OCI-LY7 (cell line): ENCODE measurements at regions not wholly inside any gene's neighbourhood (a gene's known extent, or its start where the extent isn't known, plus 50 kb on each side); places are given as distances from the start of the nearest gene placed in this dataset.

Source experiments
- BruUV-seq: library from RNA; stranded (reverse); fragments of 400-500 nt; replicated peaks from 2 replicates; lab custom pipeline; 2021; lab: Mats Ljungman, UMichigan
- CTCF ChIA-PET: fragments of 300-600 bp; sonication (Branson Sonifier 250); formaldehyde crosslinking; loops from one replicate; lab custom pipeline; 2022; ENCODE audit warnings: antibody characterized with exemption; ENCODE audit not compliant: unreplicated experiment; lab: Charles Lee
- POLR2A ChIA-PET: fragments of 300-600 bp; sonication (Branson Sonifier 250); formaldehyde crosslinking; loops from one replicate; lab custom pipeline; 2022; ENCODE audit warnings: antibody characterized with exemption; lab: Charles Lee
- DNase-seq: peaks from one replicate; pipeline ENCODE4 v3.0.0-alpha.2; 2015; ENCODE audit warnings: low spot score
- H2AFZ ChIP-seq: fragments of 200-600 bp; sonication (generic), shearing (Covaris generic); 2 replicates; pipeline ENCODE4 v1.6.1; 2014; ENCODE audit warnings: mild to moderate bottlenecking, antibody characterized with exemption, low read length, moderate library complexity
- H3K27ac ChIP-seq: fragments of 200-600 bp; sonication (generic); 2 replicates; pipeline ENCODE4 v1.5.1; 2014; ENCODE audit warnings: mixed run types, low read depth, mild to moderate bottlenecking, moderate library complexity, low read length, inconsistent platforms; ENCODE audit not compliant: poor library complexity, severe bottlenecking
- H3K36me3 ChIP-seq: fragments of 200-600 bp; sonication (generic); 2 replicates; pipeline ENCODE4 v1.6.1; 2014; ENCODE audit warnings: mild to moderate bottlenecking, antibody characterized with exemption, low read length, moderate library complexity, mixed read lengths; ENCODE audit not compliant: insufficient read depth
- H3K4me1 ChIP-seq: fragments of 200-600 bp; sonication (generic); 2 replicates; pipeline ENCODE4 v1.5.1; 2014; ENCODE audit warnings: mild to moderate bottlenecking, low read length; ENCODE audit not compliant: insufficient read depth, poor library complexity, severe bottlenecking
- H3K4me2 ChIP-seq: fragments of 200-600 bp; sonication (generic); 2 replicates; pipeline ENCODE4 v1.6.1; 2014; ENCODE audit warnings: mild to moderate bottlenecking, low read length
- H3K4me3 ChIP-seq: fragments of 200-600 bp; sonication (generic); 2 replicates; pipeline ENCODE4 v1.5.1; 2014; ENCODE audit warnings: mild to moderate bottlenecking, low read depth, low read length; ENCODE audit not compliant: poor library complexity, severe bottlenecking
- H3K79me2 ChIP-seq: fragments of 200-600 bp; sonication (generic); 2 replicates; pipeline ENCODE4 v1.6.1; 2016; ENCODE audit warnings: low read depth, mild to moderate bottlenecking, low read length, moderate library complexity, mixed read lengths; ENCODE audit not compliant: insufficient read depth
- H3K9me2 ChIP-seq: fragments of 200-600 bp; sonication (generic); 2 replicates; pipeline ENCODE4 v1.6.1; 2016; ENCODE audit warnings: mild to moderate bottlenecking, low read length, mixed read lengths; ENCODE audit not compliant: insufficient read depth
- H3K9me3 ChIP-seq: fragments of 200-600 bp; sonication (generic); 2 replicates; pipeline ENCODE4 v1.6.1; 2014; ENCODE audit warnings: mild to moderate bottlenecking, mixed run types, low read length, mixed read lengths
- H4K20me1 ChIP-seq: fragments of 200-600 bp; sonication (generic); 2 replicates; pipeline ENCODE4 v1.6.1; 2014; ENCODE audit warnings: mild to moderate bottlenecking, antibody characterized with exemption, low read length, moderate library complexity, mixed read lengths; ENCODE audit not compliant: insufficient read depth
- EZH2phosphoT487 ChIP-seq: fragments of 200-600 bp; sonication (generic); IDR thresholded peaks from 2 replicates; pipeline ENCODE4 v1.6.1; 2018; ENCODE audit warnings: low read depth, borderline replicate concordance, mild to moderate bottlenecking, mixed run types, antibody characterized with exemption, low read length, moderate library complexity, mixed read lengths
- intact Hi-C: fragments of 100-400 bp; cut with micrococcal nuclease; formaldehyde crosslinking; loops from one replicate; pipeline ENCODE4 v1.10.0; 2022; ENCODE audit not compliant: unreplicated experiment
- TF ChIP-seq, protein P1 (sequence below): fragments of 200-600 bp; sonication (generic); conservative IDR thresholded peaks from 2 replicates; pipeline ENCODE4 v1.5.1; 2014; ENCODE audit warnings: mild to moderate bottlenecking, antibody characterized with exemption, low read length, moderate library complexity, mixed read lengths

GRCh38 chr10:44628921-44629320, 244.0 kb upstream of the CXCL12 start:
- DNase-seq = no peak
- no peak overlapping the region for H3K27ac ChIP-seq
- no peaks in the 10 kb centered on the region for H3K4me1 ChIP-seq
- BruUV-seq = no TSS peak
- H3K9me3 ChIP-seq = no peaks in the 10 kb centered on the region
- no peak overlapping the region for H3K4me2 ChIP-seq
- no peaks in the 10 kb centered on the region for H3K9me2 ChIP-seq
- no peak overlapping the region for H2AFZ ChIP-seq
- no peaks in the 10 kb centered on the region for H4K20me1 ChIP-seq
- no peaks in the 10 kb centered on the region for H3K79me2 ChIP-seq
- intact Hi-C loops = no loop called here
- no peak overlapping the region for H3K4me3 ChIP-seq
- ChIA-PET POLR2A (interaction anchor here (0.7 kb wide), 1 partner anchor 499 kb away, joined by 4 read pairs; no protein-coding TSS in a partner anchor), CTCF (no interaction called here)
- no peaks in the 10 kb centered on the region for H3K36me3 ChIP-seq
- TF ChIP-seq EZH2phosphoT487 = no peak
- TF ChIP-seq, protein P1, sequence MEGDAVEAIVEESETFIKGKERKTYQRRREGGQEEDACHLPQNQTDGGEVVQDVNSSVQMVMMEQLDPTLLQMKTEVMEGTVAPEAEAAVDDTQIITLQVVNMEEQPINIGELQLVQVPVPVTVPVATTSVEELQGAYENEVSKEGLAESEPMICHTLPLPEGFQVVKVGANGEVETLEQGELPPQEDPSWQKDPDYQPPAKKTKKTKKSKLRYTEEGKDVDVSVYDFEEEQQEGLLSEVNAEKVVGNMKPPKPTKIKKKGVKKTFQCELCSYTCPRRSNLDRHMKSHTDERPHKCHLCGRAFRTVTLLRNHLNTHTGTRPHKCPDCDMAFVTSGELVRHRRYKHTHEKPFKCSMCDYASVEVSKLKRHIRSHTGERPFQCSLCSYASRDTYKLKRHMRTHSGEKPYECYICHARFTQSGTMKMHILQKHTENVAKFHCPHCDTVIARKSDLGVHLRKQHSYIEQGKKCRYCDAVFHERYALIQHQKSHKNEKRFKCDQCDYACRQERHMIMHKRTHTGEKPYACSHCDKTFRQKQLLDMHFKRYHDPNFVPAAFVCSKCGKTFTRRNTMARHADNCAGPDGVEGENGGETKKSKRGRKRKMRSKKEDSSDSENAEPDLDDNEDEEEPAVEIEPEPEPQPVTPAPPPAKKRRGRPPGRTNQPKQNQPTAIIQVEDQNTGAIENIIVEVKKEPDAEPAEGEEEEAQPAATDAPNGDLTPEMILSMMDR = no peak

DNA sequence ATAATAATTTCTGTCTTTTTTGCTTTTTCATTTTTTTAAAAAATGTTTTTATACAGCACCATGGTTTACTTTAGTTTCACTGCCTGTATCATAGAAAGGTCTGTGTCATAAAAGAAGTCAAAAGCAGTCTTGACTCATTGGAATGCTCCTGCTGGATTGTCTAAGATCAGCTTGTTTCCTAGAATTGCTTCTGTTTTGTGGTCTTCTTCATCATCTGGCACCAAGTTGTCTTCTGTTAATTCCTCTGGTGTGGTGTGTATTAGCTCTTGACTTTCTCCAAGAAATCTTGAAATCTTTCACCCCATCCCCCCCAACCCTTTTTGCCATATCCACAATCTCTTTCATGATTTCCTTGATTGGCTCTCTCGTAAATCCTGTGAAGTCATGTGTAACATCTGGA, 250.3 kb upstream of the CXCL12 start:
- DNase-seq = no peak
- BruUV-seq = no TSS peak
- H3K36me3 ChIP-seq = no peaks in the 10 kb centered on the region
- H3K9me2 ChIP-seq = no peaks in the 10 kb centered on the region
- H3K79me2 ChIP-seq = no peaks in the 10 kb centered on the region
- ChIA-PET POLR2A (interaction anchor here (0.7 kb wide), 1 partner anchor 864 kb away, joined by 3 read pairs; no protein-coding TSS in a partner anchor), CTCF (no interaction called here)
- no peak overlapping the region for H3K4me2 ChIP-seq
- no peak overlapping the region for H3K27ac ChIP-seq
- H2AFZ ChIP-seq = no peak overlapping the region
- TF ChIP-seq, protein P1 = no peak
- TF ChIP-seq EZH2phosphoT487 = no peak
- no peaks in the 10 kb centered on the region for H3K4me1 ChIP-seq
- no peaks in the 10 kb centered on the region for H4K20me1 ChIP-seq
- H3K4me3 ChIP-seq = no peak overlapping the region
- H3K9me3 ChIP-seq = no peaks in the 10 kb centered on the region
- intact Hi-C loops = no loop called here

GRCh38 chr10:44636625-44637024, 251.7 kb upstream of the CXCL12 start:
- intact Hi-C loops = no loop called here

More at GRCh38 chr10:44636625-44637024, 251.7 kb upstream of the CXCL12 start:
- no peaks in the 10 kb centered on the region for H3K36me3 ChIP-seq
- no peak overlapping the region for H3K4me2 ChIP-seq
- H3K4me3 ChIP-seq = no peak overlapping the region
- H3K9me3 ChIP-seq = no peaks in the 10 kb centered on the region
- H4K20me1 ChIP-seq = no peaks in the 10 kb centered on the region
- ChIA-PET POLR2A (no interaction called here), CTCF (no interaction called here)
- no peak for DNase-seq
- H3K9me2 ChIP-seq = no peaks in the 10 kb centered on the region
- no peaks in the 10 kb centered on the region for H3K4me1 ChIP-seq
- H3K27ac ChIP-seq = no peak overlapping the region
- no peak for TF ChIP-seq EZH2phosphoT487
- TF ChIP-seq, protein P1 = no peak
- BruUV-seq = no TSS peak
- no peak overlapping the region for H2AFZ ChIP-seq
- H3K79me2 ChIP-seq = no peaks in the 10 kb centered on the region
